H1 (cell line): ENCODE measurements at regions not wholly inside any gene's neighbourhood (a gene's known extent, or its start where the extent isn't known, plus 50 kb on each side); places are given as distances from the start of the nearest gene placed in this dataset.

ENCODE experiments used
- GABPA ChIP-seq: IDR thresholded peaks from 2 replicates; pipeline ENCODE4 v1.6.1; 2011; ENCODE audit warnings: mild to moderate bottlenecking, low read length, moderate library complexity, borderline replicate concordance; ENCODE audit not compliant: insufficient read depth
- KDM1A ChIP-seq: fragments of 200-600, 300-600 bp; sonication (generic); IDR thresholded peaks from 2 replicates; pipeline ENCODE4 v1.7.1; 2016; ENCODE audit warnings: mild to moderate bottlenecking, low read length, borderline replicate concordance
- SP4 ChIP-seq: IDR thresholded peaks from 2 replicates; pipeline ENCODE4 v1.6.1; 2012; ENCODE audit warnings: low read length, inconsistent platforms

DNA sequence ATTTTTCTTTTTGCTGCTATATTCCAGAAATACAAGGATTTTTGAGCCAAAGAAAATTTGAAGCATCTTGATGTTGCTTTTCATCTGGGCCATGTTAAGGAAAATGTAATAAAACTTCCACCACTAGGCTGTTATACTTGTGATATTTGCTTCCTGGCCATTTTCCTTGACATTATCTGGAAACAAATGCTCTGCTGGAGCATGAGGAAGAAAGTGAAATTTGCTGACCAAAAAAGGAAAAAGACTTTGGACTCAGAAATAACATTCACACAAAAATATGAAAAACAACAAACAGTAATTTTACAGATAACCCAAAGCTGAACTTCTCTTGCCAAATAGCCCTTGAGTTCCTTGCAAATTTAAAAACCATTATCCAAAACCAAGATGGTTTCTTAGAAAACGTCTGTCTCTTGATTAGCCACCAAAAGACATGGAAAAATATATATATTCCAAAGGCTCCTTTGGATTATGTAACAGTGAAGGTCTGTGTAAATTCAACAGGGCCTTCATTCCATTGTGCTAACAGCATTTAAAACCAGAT, 344.5 kb downstream of the LMX1A start (continued):
- TF ChIP-seq GABPA (no peak), KDM1A (no peak), SP4 (no peak)
